Nephron (organoid): ENCODE measurements at regions not wholly inside any gene's neighbourhood (a gene's known extent, or its start where the extent isn't known, plus 50 kb on each side); places are given as distances from the start of the nearest gene placed in this dataset.
A peak's percentile ranks its signal among the peaks of the same experiment; 100 is the strongest.

Experiments used
- H3K27ac Mint-ChIP-seq, 3 experiments: 2 replicates each; pipeline ENCODE4 v1.8.0; 2020; ENCODE audit warnings: mixed read lengths in 3 of 3, mild to moderate bottlenecking in 2 of 3, moderate library complexity in 1 of 3
- H3K27me3 Mint-ChIP-seq: 2 replicates; pipeline ENCODE4 v1.8.0; 2021; ENCODE audit warnings: low read depth, mild to moderate bottlenecking, moderate library complexity, mixed read lengths
- H3K36me3 Mint-ChIP-seq: 2 replicates; pipeline ENCODE4 v1.8.0; 2020; ENCODE audit warnings: low read depth, mixed read lengths
- H3K4me1 Mint-ChIP-seq: 2 replicates; pipeline ENCODE4 v1.8.0; 2020; ENCODE audit warnings: mixed read lengths
- H3K4me3 Mint-ChIP-seq, 3 experiments: 2 replicates each; pipeline ENCODE4 v1.8.0; 2020; ENCODE audit warnings: mild to moderate bottlenecking in 3 of 3, mixed read lengths in 3 of 3, moderate library complexity in 2 of 3
- H3K9me3 Mint-ChIP-seq: 2 replicates; pipeline ENCODE4 v1.8.0; 2020; ENCODE audit warnings: mixed read lengths
- CTCF ChIP-seq, 3 experiments: fragments of 200-600 bp; sonication (generic); IDR thresholded peaks; one replicate each; pipeline ENCODE4 v1.5.0; 2021; ENCODE audit warnings: antibody characterized with exemption in 3 of 3; ENCODE audit not compliant: unreplicated experiment in 3 of 3

GRCh38 chr14:56887216-56887615, 76.9 kb upstream of the OTX2 start:
- no peaks in the 10 kb centered on the region for H3K9me3 Mint-ChIP-seq
- no peaks in the 10 kb centered on the region for H3K4me1 Mint-ChIP-seq
- no peak for TF ChIP-seq CTCF (IDR thresholded peaks at IDR 0.05; ENCODE audit: unreplicated experiment in 3 of 3)
- no peaks in the 10 kb centered on the region for H3K36me3 Mint-ChIP-seq
- H3K27me3 Mint-ChIP-seq, result peaks cover 5% of the 10 kb centered on the region
- H3K4me3 Mint-ChIP-seq, result no peak overlapping the region
- peak overlapping the region in 1 of 3 experiments; percentile 43 for H3K27ac Mint-ChIP-seq

- Mint-ChIP-seq H3K9me3 (no peaks in the 10 kb centered on the region), H3K4me1 (no peaks in the 10 kb centered on the region), H3K36me3 (no peaks in the 10 kb centered on the region), H3K27ac (no peak overlapping the region), H3K27me3 (peaks cover 5% of the 10 kb centered on the region), H3K4me3 (no peak overlapping the region)
- TF ChIP-seq CTCF (IDR thresholded peaks at IDR 0.05; ENCODE audit: unreplicated experiment in 3 of 3), result no peak
Measured at GRCh38 chr14:56886471-56887062, 76.3 kb upstream of the OTX2 start.

- no peak overlapping the region for H3K4me3 Mint-ChIP-seq
- H3K9me3 Mint-ChIP-seq, result no peaks in the 10 kb centered on the region
- H3K27me3 Mint-ChIP-seq, result peaks cover 5% of the 10 kb centered on the region
- H3K4me1 Mint-ChIP-seq, result no peaks in the 10 kb centered on the region
- TF ChIP-seq CTCF (IDR thresholded peaks at IDR 0.05; ENCODE audit: unreplicated experiment in 3 of 3), result no peak
- H3K36me3 Mint-ChIP-seq, result no peaks in the 10 kb centered on the region
- H3K27ac Mint-ChIP-seq, result no peak overlapping the region
Measured at GRCh38 chr14:56885825-56886224, 75.5 kb upstream of the OTX2 start.

- Mint-ChIP-seq H3K27me3 (peaks cover 5% of the 10 kb centered on the region), H3K36me3 (no peaks in the 10 kb centered on the region)
Measured at GRCh38 chr14:56884617-56885016, 74.3 kb upstream of the OTX2 start.

GRCh38 chr14:56881181-56881580, 70.9 kb upstream of the OTX2 start:
- Mint-ChIP-seq H3K27me3 (peaks cover 5% of the 10 kb centered on the region), H3K27ac (no peak overlapping the region), H3K36me3 (no peaks in the 10 kb centered on the region), H3K4me1 (no peaks in the 10 kb centered on the region), H3K9me3 (no peaks in the 10 kb centered on the region), H3K4me3 (no peak overlapping the region)
- no peak for TF ChIP-seq CTCF (IDR thresholded peaks at IDR 0.05; ENCODE audit: unreplicated experiment in 3 of 3)

More at GRCh38 chr14:56884617-56885016, 74.3 kb upstream of the OTX2 start:
- no peak for TF ChIP-seq CTCF (IDR thresholded peaks at IDR 0.05; ENCODE audit: unreplicated experiment in 3 of 3)
- Mint-ChIP-seq H3K27ac (no peak overlapping the region), H3K4me3 (no peak overlapping the region), H3K9me3 (no peaks in the 10 kb centered on the region), H3K4me1 (no peaks in the 10 kb centered on the region)

- no peak for TF ChIP-seq CTCF (IDR thresholded peaks at IDR 0.05; ENCODE audit: unreplicated experiment in 3 of 3)
Measured at GRCh38 chr14:56878766-56879165, 68.5 kb upstream of the OTX2 start.

More at GRCh38 chr14:56878766-56879165, 68.5 kb upstream of the OTX2 start:
- H3K4me1 Mint-ChIP-seq, result no peaks in the 10 kb centered on the region
- peaks cover 5% of the 10 kb centered on the region for H3K27me3 Mint-ChIP-seq
- H3K27ac Mint-ChIP-seq, result no peak overlapping the region
- H3K9me3 Mint-ChIP-seq, result no peaks in the 10 kb centered on the region
- H3K4me3 Mint-ChIP-seq, result no peak overlapping the region
- H3K36me3 Mint-ChIP-seq, result no peaks in the 10 kb centered on the region
